ENCODE measurements at regions not wholly inside any gene's neighbourhood (a gene's known extent, or its start where the extent isn't known, plus 50 kb on each side); places are given as distances from the start of the nearest gene placed in this dataset.
"Not testable (repeated sequence)": the region's sequence is repeated elsewhere in the genome, so short reads cannot be mapped to it uniquely, and the experiment has no call there.

- no peak overlapping the region for H3K4me3 Mint-ChIP-seq
- H3K27ac Mint-ChIP-seq = no peak overlapping the region
- CTCF ChIA-PET = no interaction called here
- no peak for DNase-seq
- peaks cover 28% of the 10 kb centered on the region for H3K27me3 Mint-ChIP-seq
- no peaks in the 10 kb centered on the region for H3K9me3 Mint-ChIP-seq
- H3K36me3 Mint-ChIP-seq = no peaks in the 10 kb centered on the region
- peaks cover 3% of the 10 kb centered on the region for H3K4me1 Mint-ChIP-seq
These were observed 66.2 kb upstream of the NANOS1 start for GRCh38 chr10:118963341-118963740.

GRCh38 chr10:118963933-118964332 is 65.6 kb upstream of the NANOS1 start:
- H3K4me1 Mint-ChIP-seq = peaks cover 3% of the 10 kb centered on the region
- peaks cover 28% of the 10 kb centered on the region for H3K27me3 Mint-ChIP-seq
- DNase-seq = no peak
- CTCF ChIA-PET = no interaction called here
- no peaks in the 10 kb centered on the region for H3K36me3 Mint-ChIP-seq
- no peak overlapping the region for H3K4me3 Mint-ChIP-seq
- no peaks in the 10 kb centered on the region for H3K9me3 Mint-ChIP-seq
- H3K27ac Mint-ChIP-seq = no peak overlapping the region

- H3K36me3 Mint-ChIP-seq, H3K4me1 Mint-ChIP-seq, H3K27ac Mint-ChIP-seq, DNase-seq, CTCF ChIA-PET, H3K4me3 Mint-ChIP-seq, H3K9me3 Mint-ChIP-seq: not testable (repeated sequence)
- peaks cover 28% of the 10 kb centered on the region for H3K27me3 Mint-ChIP-seq
These were observed 65.0 kb upstream of the NANOS1 start for GRCh38 chr10:118964476-118964875.

GRCh38 chr10:118965096-118965495 is 64.4 kb upstream of the NANOS1 start:
- DNase-seq = no peak
- Mint-ChIP-seq H3K27me3 (peaks cover 28% of the 10 kb centered on the region), H3K4me3 (no peak overlapping the region), H3K4me1 (no peaks in the 10 kb centered on the region), H3K9me3 (no peaks in the 10 kb centered on the region), H3K36me3 (no peaks in the 10 kb centered on the region), H3K27ac (no peak overlapping the region)
- CTCF ChIA-PET = no interaction called here

GRCh38 chr10:118965645-118966044 is 63.9 kb upstream of the NANOS1 start:
- H3K27me3 Mint-ChIP-seq = peaks cover 28% of the 10 kb centered on the region
- H3K27ac Mint-ChIP-seq = no peak overlapping the region
- no peaks in the 10 kb centered on the region for H3K36me3 Mint-ChIP-seq
- no peaks in the 10 kb centered on the region for H3K9me3 Mint-ChIP-seq
- no peak overlapping the region for H3K4me3 Mint-ChIP-seq
- DNase-seq = no peak
- no peaks in the 10 kb centered on the region for H3K4me1 Mint-ChIP-seq
- CTCF ChIA-PET = no interaction called here

- no peak overlapping the region for H3K27ac Mint-ChIP-seq
- no peaks in the 10 kb centered on the region for H3K36me3 Mint-ChIP-seq
- no peaks in the 10 kb centered on the region for H3K9me3 Mint-ChIP-seq
- no peak for DNase-seq
- CTCF ChIA-PET = no interaction called here
- peaks cover 28% of the 10 kb centered on the region for H3K27me3 Mint-ChIP-seq
- H3K4me3 Mint-ChIP-seq = no peak overlapping the region
- H3K4me1 Mint-ChIP-seq = no peaks in the 10 kb centered on the region
These were observed 63.3 kb upstream of the NANOS1 start for GRCh38 chr10:118966076-118966849.

- Mint-ChIP-seq H3K27me3 (peaks cover 25% of the 10 kb centered on the region), H3K9me3 (no peaks in the 10 kb centered on the region), H3K4me3 (no peak overlapping the region), H3K27ac (no peak overlapping the region), H3K4me1 (no peaks in the 10 kb centered on the region), H3K36me3 (no peaks in the 10 kb centered on the region)
- CTCF ChIA-PET = no interaction called here
- DNase-seq = no peak
These were observed 62.7 kb upstream of the NANOS1 start for GRCh38 chr10:118966850-118967125.

GRCh38 chr10:118967160-118967559 is 62.4 kb upstream of the NANOS1 start:
- Mint-ChIP-seq H3K4me1 (no peaks in the 10 kb centered on the region), H3K9me3 (no peaks in the 10 kb centered on the region), H3K36me3 (no peaks in the 10 kb centered on the region), H3K4me3 (no peak overlapping the region), H3K27ac (no peak overlapping the region), H3K27me3 (peaks cover 29% of the 10 kb centered on the region)
- CTCF ChIA-PET = no interaction called here
- DNase-seq = no peak

GRCh38 chr10:118968060-118968459 is 61.5 kb upstream of the NANOS1 start:
- peaks cover 34% of the 10 kb centered on the region for H3K27me3 Mint-ChIP-seq
- CTCF ChIA-PET = no interaction called here

GRCh38 chr10:118968482-118968881 is 61.0 kb upstream of the NANOS1 start:
- no peaks in the 10 kb centered on the region for H3K9me3 Mint-ChIP-seq
- H3K27ac Mint-ChIP-seq = no peak overlapping the region
- H3K4me1 Mint-ChIP-seq = no peaks in the 10 kb centered on the region
- no peak for DNase-seq
- no peak overlapping the region for H3K4me3 Mint-ChIP-seq
- no peaks in the 10 kb centered on the region for H3K36me3 Mint-ChIP-seq
- CTCF ChIA-PET = no interaction called here
- H3K27me3 Mint-ChIP-seq = peaks cover 30% of the 10 kb centered on the region

More at GRCh38 chr10:118968060-118968459, 61.5 kb upstream of the NANOS1 start:
- no peak for DNase-seq
- Mint-ChIP-seq H3K36me3 (no peaks in the 10 kb centered on the region), H3K4me1 (no peaks in the 10 kb centered on the region), H3K9me3 (no peaks in the 10 kb centered on the region), H3K27ac (no peak overlapping the region), H3K4me3 (no peak overlapping the region)

GRCh38 chr10:118969014-118969413 is 60.5 kb upstream of the NANOS1 start:
- CTCF ChIA-PET = no interaction called here
- Mint-ChIP-seq H3K4me3 (no peak overlapping the region), H3K4me1 (no peaks in the 10 kb centered on the region), H3K27ac (no peak overlapping the region), H3K27me3 (peaks cover 35% of the 10 kb centered on the region), H3K9me3 (no peaks in the 10 kb centered on the region), H3K36me3 (no peaks in the 10 kb centered on the region)
- no peak for DNase-seq

- H3K27me3 Mint-ChIP-seq = peaks cover 36% of the 10 kb centered on the region
- H3K9me3 Mint-ChIP-seq = no peaks in the 10 kb centered on the region
- no peak for DNase-seq
- H3K27ac Mint-ChIP-seq = no peak overlapping the region
- CTCF ChIA-PET = no interaction called here
- no peaks in the 10 kb centered on the region for H3K4me1 Mint-ChIP-seq
- H3K36me3 Mint-ChIP-seq = no peaks in the 10 kb centered on the region
- no peak overlapping the region for H3K4me3 Mint-ChIP-seq
These were observed 58.7 kb upstream of the NANOS1 start for GRCh38 chr10:118970770-118971169.

GRCh38 chr10:118971187-118971586 is 58.3 kb upstream of the NANOS1 start:
- no peaks in the 10 kb centered on the region for H3K9me3 Mint-ChIP-seq
- H3K27me3 Mint-ChIP-seq = peaks cover 38% of the 10 kb centered on the region
- H3K4me1 Mint-ChIP-seq = no peaks in the 10 kb centered on the region
- no peak overlapping the region for H3K27ac Mint-ChIP-seq
- no peaks in the 10 kb centered on the region for H3K36me3 Mint-ChIP-seq
- DNase-seq = no peak
- CTCF ChIA-PET = interaction anchor here (1.4 kb wide), 1 partner anchor 11 kb away, joined by 4 read pairs; no protein-coding TSS in a partner anchor
- H3K4me3 Mint-ChIP-seq = no peak overlapping the region

GRCh38 chr10:118971876-118972275 is 57.6 kb upstream of the NANOS1 start:
- CTCF ChIA-PET = interaction anchor here (1.4 kb wide), 1 partner anchor 10 kb away, joined by 4 read pairs; no protein-coding TSS in a partner anchor
- Mint-ChIP-seq H3K9me3 (no peaks in the 10 kb centered on the region), H3K36me3 (no peaks in the 10 kb centered on the region), H3K4me3 (no peak overlapping the region), H3K27ac (no peak overlapping the region), H3K27me3 (peaks cover 39% of the 10 kb centered on the region), H3K4me1 (no peaks in the 10 kb centered on the region)
- no peak for DNase-seq

- Mint-ChIP-seq H3K9me3 (no peaks in the 10 kb centered on the region), H3K4me3 (no peak overlapping the region)
These were observed 55.8 kb upstream of the NANOS1 start for GRCh38 chr10:118973744-118974143.

GRCh38 chr10:118974951-118975350 is 54.6 kb upstream of the NANOS1 start:
- Mint-ChIP-seq H3K9me3 (no peaks in the 10 kb centered on the region), H3K4me3 (no peak overlapping the region), H3K36me3 (no peaks in the 10 kb centered on the region), H3K27ac (no peak overlapping the region), H3K27me3 (peaks cover 42% of the 10 kb centered on the region), H3K4me1 (no peaks in the 10 kb centered on the region)
- CTCF ChIA-PET = no interaction called here
- DNase-seq = no peak

More at GRCh38 chr10:118973744-118974143, 55.8 kb upstream of the NANOS1 start:
- Mint-ChIP-seq H3K4me1 (no peaks in the 10 kb centered on the region), H3K27ac (no peak overlapping the region), H3K27me3 (peaks cover 39% of the 10 kb centered on the region), H3K36me3 (no peaks in the 10 kb centered on the region)
- no peak for DNase-seq
- CTCF ChIA-PET = no interaction called here
